ENCODE measurements at regions not wholly inside any gene's neighbourhood (a gene's known extent, or its start where the extent isn't known, plus 50 kb on each side); places are given as distances from the start of the nearest gene placed in this dataset.

DNA sequence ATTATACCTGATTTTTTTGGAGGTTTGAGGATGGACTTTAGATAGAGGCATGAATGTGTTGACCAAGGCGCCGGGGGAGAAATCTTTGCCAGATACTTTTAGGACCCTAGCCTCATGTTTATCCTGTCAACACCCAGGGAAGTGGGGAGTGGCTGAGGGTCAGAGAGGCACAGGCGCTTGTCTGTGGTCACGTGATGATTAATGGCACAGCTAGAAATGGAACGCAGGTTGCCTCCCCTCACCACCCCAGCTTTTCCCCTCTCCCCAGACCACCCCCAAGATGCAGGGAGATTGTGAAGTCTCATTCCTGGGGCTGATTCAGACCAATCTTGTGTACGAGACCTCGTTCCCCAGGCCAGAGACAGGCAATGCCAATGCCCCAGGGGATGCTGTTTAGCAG is 218.4 kb upstream of the LINGO1 start:
- Histone ChIP-seq H3K4me3 (no peak overlapping the region), H3K27me3 (no peaks in the 10 kb centered on the region), H3K4me1 (no peaks in the 10 kb centered on the region), H3K36me3 (no peaks in the 10 kb centered on the region), H3K9me3 (peaks cover 0 to 10% of the 10 kb centered on the region in 2 donors), H3K27ac (no peak overlapping the region)
- no peak for DNase-seq (ENCODE audit: low spot score)
- TF ChIP-seq, protein P1, sequence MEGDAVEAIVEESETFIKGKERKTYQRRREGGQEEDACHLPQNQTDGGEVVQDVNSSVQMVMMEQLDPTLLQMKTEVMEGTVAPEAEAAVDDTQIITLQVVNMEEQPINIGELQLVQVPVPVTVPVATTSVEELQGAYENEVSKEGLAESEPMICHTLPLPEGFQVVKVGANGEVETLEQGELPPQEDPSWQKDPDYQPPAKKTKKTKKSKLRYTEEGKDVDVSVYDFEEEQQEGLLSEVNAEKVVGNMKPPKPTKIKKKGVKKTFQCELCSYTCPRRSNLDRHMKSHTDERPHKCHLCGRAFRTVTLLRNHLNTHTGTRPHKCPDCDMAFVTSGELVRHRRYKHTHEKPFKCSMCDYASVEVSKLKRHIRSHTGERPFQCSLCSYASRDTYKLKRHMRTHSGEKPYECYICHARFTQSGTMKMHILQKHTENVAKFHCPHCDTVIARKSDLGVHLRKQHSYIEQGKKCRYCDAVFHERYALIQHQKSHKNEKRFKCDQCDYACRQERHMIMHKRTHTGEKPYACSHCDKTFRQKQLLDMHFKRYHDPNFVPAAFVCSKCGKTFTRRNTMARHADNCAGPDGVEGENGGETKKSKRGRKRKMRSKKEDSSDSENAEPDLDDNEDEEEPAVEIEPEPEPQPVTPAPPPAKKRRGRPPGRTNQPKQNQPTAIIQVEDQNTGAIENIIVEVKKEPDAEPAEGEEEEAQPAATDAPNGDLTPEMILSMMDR (IDR thresholded peaks at IDR 0.05): no peak

DNA sequence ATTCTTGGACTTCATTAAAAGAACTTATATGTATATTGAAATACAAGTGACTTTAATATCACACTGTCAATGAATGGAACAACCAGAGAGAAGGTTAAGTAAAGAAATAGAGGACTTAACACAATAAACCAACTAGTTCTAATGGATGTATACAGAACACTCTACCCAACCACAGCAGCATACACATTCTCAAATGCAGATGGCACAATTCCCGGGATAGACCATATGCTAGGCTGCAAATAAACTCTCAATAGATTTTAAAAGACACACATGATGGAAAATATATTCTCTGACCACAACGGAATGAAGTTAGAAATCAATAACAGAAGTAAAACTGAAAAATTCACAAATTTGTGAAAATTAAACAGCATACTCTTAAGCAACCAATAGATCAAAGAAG is 214.3 kb upstream of the LINGO1 start:
- TF ChIP-seq, protein P1 (IDR thresholded peaks at IDR 0.05): no peak
- H3K27me3 ChIP-seq: no peaks in the 10 kb centered on the region
- H3K4me1 ChIP-seq: no peaks in the 10 kb centered on the region
- no peak for DNase-seq (ENCODE audit: low spot score)
- H3K27ac ChIP-seq: no peak overlapping the region
- no peaks in the 10 kb centered on the region for H3K36me3 ChIP-seq
- H3K9me3 ChIP-seq: peaks cover 0 to 16% of the 10 kb centered on the region in 2 donors
- H3K4me3 ChIP-seq: no peak overlapping the region

DNA sequence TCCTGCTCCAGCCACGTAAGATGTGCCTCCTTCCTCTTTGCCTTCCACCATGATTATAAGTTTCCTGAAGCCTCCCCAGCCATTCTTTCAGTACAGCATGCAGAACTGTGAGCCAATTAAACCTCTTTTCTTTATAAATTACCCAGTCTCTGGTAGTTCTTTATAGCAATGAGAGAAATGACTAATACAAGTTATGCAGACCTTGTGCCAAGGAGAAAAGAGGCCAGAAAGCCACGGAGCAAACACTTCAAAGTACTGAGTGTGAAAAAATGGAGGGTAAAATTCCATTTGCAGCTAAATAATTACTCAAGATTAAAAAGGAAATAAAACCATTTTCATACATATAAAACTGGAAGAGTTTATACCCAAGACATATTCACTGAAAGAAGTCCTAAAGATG is 213.6 kb upstream of the LINGO1 start:
- Histone ChIP-seq H3K27me3 (no peaks in the 10 kb centered on the region), H3K27ac (no peak overlapping the region), H3K4me3 (no peak overlapping the region), H3K4me1 (no peaks in the 10 kb centered on the region), H3K36me3 (no peaks in the 10 kb centered on the region), H3K9me3 (peaks cover 0 to 16% of the 10 kb centered on the region in 2 donors)
- no peak for DNase-seq (ENCODE audit: low spot score)
- TF ChIP-seq, protein P1 (IDR thresholded peaks at IDR 0.05): no peak

DNA sequence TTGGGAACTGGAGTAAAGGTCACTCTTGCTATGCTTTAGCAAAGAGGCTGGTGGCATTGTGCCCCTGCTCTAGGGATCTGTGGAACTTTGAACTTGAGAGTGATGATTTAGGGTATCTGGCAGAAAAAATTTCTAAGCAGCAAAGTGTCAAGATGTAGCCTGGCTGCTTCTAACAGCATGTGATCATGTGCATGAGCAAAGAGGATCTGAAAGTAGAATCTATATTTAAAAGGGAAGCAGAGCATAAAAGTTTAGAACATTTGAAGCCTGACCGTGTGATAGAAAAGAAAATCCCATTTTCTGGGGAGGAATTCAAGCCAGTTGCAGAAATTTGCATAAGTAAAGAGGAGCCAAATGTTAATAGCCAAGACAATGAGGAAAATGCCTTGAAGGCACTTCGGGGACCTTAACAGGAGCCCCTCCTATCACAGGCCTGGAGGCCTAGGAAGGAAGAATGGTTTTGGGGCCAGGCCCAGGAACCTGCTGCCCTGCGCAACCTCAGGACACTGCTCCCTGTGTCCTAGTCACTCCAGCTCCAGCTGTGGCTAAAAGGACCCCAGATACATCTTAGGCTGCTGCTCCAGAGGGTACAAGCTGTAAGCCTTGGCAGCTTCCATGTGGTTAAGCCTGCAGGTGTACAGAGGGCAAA is 212.2 kb upstream of the LINGO1 start:
- Histone ChIP-seq H3K27ac (no peak overlapping the region), H3K4me1 (no peaks in the 10 kb centered on the region), H3K27me3 (no peaks in the 10 kb centered on the region), H3K4me3 (no peak overlapping the region), H3K9me3 (peaks cover 0 to 8% of the 10 kb centered on the region in 2 donors), H3K36me3 (no peaks in the 10 kb centered on the region)
- TF ChIP-seq, protein P1 (IDR thresholded peaks at IDR 0.05): no peak
- DNase-seq (ENCODE audit: low spot score): no peak

DNA sequence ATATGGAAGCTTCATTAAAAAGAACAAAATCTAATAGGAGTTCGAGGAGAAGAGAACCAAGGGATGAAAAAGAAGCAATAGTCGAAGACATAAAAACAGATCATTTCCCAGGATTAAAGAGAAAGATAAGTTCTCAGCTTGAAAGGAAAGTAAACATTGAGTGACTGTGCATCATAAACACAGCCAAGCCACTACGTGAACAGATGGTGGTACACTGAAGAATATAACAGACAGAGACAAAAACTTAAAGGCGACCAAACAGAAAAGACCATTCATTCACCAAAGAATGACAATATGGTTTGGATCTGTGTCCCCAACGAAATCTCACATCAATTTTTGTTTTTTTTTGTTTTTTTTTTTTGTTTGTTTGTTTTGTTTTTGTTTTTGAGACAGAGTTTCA is 210.8 kb upstream of the LINGO1 start:
- Histone ChIP-seq H3K4me1 (no peaks in the 10 kb centered on the region), H3K27me3 (no peaks in the 10 kb centered on the region)
- DNase-seq (ENCODE audit: low spot score): no peak

More for the DNA sequence above, 210.8 kb upstream of the LINGO1 start:
- Histone ChIP-seq H3K36me3 (no peaks in the 10 kb centered on the region), H3K27ac (no peak overlapping the region), H3K9me3 (peaks cover 0 to 6% of the 10 kb centered on the region in 2 donors), H3K4me3 (no peak overlapping the region)
- TF ChIP-seq, protein P1 (IDR thresholded peaks at IDR 0.05): no peak
